ENCODE measurements at regions not wholly inside any gene's neighbourhood (a gene's known extent, or its start where the extent isn't known, plus 50 kb on each side); places are given as distances from the start of the nearest gene placed in this dataset.

DNA sequence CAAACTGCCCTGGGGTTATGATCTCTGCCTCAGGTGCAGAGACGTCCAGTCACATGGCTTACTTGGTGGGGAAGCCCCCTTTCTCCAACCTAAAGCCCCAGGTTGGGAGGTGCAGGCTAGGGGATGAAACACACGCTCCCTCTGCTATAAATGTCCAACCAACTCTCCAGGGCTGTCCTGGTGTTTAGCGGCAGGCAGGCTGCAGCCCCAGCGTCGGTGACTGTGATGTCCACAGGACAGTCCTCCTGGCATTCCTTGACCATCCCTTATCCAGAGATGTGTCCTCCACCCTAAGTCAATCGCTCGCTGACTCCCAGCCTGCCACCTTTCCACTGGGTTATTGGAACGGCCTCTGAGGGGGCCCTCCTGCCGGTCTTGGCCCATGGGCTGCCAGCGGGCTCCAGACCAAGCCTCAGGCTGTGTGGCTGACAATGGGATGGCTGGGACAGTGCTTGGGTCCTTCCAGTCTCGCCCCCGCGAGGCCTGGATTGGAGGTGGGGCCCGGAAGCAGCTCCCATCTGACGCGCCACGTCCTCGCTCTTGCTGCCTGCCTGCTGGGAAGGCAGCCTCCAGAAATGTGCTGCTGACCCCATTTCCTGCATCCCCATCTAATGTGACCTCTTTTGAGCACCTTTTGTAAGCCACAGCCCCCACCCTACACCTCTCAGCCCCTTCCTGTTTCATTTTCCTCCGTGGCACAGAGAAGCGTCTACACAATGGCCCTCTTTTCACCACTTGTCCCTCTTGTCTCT, 60.8 kb upstream of the ADRA2C start:
- no peak for DNase-seq (ENCODE audit: low spot score)

DNA sequence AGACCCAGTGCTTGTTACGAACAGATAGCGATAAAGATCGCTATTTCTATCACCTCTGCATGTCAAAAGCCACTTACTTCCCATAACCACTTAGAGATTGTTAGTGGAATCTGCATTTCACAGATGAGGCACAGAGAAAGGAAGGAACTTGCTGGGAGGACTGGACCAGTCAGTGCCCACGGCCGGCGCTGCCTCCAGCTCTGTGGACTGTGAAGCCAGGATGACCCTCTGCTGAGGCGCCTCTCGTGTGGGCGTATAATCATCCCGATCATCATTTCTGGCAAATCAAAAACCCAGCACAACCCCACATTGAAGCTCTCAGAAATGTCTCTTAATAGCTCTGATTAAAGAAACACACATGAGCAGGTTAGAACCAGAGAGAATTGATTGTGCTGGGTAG, 61.5 kb upstream of the ADRA2C start:
- no peak for DNase-seq (ENCODE audit: low spot score)

DNA sequence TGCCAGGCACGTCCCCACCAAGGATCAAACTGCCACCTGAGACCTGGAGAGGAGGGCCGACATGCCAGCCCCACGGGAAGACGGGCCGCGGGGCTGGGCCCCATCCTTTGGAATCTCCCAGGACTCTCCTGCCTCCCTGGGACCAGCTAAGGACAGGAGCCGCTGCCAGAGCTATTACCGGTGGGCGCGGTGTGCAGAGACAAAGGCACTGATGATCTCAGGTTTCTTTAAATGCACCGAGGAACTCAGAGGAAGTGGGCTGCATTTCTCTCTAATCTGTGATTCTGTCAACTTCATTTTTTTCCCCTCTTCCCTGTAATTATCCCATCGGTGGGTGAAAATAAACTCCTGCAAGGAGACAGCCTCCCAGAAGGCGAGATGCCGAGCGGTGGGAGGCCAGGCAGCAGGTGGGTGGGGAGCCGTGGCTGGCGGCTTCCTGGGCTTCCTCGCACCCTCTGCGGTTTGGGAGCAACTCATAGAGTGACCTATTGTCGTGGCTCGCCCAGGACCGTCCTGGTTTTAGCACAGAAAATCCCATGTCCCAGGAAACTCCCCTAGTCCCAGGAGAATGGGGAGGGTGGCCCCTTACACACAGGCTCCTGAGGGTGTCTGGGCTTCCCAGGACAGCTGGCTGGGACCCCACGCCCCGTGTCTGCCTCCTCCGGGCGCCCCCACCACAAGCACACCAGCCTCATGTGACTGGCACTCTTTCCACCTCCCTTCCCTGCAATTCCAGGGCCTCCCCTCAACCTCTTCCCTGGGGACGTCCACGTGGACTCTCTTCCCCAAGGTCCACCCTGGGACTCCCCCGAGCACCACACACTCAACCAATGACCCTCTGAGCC, 62.3 kb upstream of the ADRA2C start:
- DNase-seq (ENCODE audit: low spot score), result no peak

DNA sequence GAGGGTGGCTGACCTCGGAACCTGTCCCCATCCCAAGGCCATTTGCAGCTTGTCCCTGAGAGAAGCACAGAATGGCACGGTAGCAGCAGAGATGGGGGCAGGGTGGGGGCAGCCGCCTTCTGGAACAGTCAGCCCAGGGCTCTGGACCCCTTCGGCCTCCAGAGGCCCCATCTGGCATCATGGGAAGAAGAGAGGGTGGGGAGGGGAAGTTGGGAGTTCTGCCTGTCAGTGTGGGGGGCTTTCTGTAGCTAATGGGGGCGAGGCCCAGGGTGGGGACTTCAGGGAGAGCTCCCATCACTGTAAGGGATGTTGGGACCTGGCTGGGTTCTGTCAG, 62.9 kb upstream of the ADRA2C start:
- no peak for DNase-seq (ENCODE audit: low spot score)

DNA sequence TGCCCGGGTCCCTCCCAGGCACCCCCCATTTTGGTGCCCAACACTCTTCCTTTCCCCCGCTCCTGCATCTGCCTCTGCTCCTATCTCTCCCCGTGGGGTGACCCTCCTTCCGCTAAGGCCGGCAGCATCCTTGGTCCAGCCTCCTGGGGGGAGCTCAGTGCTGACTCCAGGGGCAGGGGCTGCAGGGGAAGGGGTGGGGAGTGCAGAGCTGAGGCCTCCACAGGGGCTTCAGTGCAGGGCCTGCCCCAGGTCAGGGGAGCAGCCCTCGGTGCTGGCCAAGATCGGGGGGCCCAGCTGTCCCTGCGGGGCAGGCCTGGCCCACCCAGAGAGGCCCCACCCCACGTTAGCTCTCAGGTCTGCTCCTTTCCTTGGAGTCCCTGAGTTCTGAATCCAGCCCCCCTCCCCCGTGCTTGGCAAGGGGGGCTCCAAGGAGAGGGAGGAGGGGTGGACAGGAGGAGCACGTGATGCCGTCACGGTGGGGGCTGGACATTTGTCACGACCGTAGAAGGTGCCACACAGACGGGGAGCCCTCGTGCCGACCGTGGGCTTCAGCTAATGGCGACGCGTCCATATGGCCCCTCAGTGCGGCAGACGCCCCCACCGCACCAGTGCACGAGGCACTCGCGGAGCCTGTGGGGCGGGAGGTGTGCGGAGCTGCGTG, 63.5 kb upstream of the ADRA2C start:
- DNase-seq (ENCODE audit: low spot score), result no peak

DNA sequence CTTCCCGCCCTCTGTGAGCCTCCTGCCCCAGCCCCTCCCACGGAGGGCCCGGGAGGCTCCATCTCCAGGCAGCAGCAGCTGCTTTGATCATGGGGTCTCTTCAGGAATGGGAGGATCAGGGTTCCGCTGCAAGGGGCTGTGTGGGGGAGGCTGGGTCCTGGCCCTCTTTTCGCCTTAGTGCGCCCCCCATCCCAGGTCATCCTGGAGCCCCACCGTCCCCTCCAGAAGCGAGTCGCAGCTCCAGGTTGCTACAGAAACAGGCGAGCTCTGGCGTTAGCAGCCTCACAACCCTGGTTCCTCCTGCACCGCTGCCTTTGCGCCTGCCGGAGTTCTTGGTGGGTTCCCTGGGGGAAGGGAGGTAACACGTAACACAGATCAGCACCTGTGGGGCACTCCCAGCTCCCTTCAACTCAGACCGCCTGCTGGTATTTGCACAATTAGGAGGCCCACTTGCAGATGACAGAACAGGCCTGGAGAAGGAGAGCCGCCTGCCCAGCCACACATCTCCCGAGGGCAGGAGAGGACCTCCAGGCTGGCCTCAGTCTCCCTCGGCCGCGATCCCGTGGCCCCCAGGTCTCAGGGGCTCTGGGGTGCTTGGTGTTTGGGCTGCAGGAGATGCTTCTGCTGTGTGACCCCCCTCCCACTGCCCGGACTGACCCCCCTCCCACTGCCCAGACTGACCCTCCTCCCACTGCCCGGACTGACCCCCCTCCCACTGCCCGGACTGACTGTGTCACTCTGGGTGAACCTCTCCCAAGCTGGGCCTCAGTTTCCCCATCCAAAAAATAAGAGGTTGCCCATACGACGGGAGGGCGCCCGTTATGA, 64.2 kb upstream of the ADRA2C start:
- DNase-seq (ENCODE audit: low spot score), result no peak

DNA sequence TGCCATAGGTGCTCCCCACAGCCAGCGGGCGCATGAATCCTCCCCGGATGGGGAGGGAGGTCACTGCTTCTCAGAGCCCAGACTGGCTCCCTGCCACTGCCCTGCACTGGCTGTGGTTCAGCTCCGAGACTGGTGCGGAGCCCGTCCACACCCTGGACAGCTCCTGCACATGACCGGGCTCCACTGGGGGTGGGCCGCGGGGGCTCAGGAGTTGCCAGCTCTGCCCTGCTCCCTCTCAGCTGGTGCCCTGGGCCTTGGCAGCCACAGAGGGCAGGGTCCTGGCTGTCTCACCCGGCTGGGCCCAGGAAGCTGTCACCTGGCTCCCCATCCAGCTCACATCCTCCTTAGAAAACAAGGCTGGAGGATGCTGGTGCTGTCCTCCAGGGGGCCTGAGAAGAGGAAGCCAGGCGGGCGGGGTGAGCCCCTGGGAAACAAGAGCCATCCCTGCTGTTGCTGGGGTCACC, 64.9 kb upstream of the ADRA2C start:
- no peak for DNase-seq (ENCODE audit: low spot score)

DNA sequence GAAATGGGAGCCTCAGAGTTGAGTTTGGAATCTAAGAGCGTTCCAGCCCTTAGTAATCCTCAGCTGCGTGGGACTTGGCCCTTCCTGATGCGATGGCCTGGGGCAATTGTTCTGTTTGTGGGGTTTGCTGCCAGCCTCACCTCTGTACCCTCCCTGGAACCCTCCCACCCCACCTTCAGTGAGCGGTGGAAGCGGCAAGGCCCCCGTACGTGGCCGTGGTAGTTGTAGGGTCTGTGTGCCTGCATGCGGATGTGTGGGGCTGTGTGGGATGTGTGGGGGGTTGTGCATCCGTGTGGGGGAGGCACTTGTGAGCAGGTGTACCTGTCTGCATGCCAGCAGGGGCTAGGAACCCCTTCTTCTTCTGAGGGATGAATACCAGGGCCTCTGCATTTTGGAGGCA, 65.4 kb upstream of the ADRA2C start:
- no peak for DNase-seq (ENCODE audit: low spot score)

DNA sequence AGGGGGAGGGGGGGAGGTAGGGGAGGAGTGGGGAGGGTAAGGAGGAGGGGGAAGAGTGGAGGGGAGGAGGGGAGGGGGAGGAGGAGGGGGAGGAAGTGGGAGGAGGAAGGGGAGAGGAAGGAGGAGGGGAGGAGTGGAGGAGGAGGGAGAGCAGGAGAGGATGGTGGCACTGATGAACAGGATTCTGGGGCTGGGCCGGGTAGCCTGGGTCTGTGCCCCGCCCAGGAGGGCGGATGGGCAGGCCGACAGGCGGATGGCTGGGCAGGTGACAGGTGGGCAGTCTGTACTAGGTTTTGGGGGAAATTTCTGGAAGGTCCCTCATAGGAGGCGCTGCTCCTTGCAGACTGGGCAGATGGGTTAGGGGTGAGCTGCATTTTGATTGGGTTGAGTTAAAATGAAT, 66.0 kb upstream of the ADRA2C start:
- DNase-seq (ENCODE audit: low spot score), result no peak

DNA sequence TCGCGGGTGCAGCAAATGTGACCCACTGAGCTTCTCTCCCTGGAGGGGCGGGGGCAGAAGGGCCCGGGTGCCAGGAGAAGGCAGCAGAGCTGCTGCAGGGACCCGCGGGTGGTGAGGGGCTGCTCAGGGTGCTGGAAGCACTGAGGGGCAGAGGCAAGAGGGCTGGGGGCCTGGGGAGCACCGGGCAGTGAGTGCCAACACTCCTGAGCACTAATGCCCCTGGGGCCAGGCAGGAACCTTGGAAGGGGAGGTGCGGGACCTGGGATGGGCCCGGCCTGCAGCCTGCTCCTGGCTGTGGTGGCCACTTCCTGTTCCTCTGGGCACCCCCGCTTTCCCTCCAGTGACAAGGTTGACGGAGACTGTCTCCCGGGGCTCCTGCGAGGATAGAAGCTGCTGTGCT, 66.5 kb upstream of the ADRA2C start:
- DNase-seq (ENCODE audit: low spot score), result no peak

DNA sequence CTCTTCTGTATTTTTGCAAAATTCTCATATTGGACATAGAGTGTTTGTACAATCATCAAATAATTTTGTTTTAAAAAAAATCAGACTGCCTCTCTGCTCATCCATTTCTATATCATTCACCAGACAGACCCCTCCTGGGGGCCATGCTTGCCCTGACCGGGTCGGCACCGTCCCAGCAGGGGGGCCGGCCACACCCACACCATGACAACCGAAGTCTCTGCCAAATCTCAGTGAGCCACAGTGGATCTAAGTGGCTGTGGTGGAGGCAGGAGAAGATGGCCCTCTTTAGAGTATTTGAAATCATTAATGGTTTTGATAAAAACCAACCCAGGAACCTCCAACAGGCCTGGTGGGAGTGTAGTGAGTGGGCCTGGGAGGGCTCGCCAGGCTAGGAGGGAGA, 66.9 kb upstream of the ADRA2C start:
- DNase-seq (ENCODE audit: low spot score), result no peak

DNA sequence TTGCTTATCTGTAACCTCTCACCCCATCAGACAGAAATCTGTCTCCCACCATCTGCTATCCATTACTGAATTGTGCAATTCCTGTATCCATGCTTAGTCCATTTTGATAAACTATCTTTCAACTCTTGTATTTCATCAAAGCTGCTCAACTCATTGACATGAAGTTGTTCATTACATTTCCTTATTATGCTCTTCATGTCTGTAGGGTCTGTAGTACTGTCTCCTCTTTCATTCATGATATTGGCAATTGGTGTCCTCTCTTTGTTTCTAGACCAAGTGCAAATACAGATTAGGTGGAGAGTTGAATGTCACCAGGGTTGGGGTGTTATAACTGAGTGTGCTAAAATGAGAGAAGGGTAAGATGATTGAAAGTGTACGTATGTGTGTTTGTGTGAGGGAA, 69.2 kb upstream of the ADRA2C start:
- no peak for DNase-seq (ENCODE audit: low spot score)

DNA sequence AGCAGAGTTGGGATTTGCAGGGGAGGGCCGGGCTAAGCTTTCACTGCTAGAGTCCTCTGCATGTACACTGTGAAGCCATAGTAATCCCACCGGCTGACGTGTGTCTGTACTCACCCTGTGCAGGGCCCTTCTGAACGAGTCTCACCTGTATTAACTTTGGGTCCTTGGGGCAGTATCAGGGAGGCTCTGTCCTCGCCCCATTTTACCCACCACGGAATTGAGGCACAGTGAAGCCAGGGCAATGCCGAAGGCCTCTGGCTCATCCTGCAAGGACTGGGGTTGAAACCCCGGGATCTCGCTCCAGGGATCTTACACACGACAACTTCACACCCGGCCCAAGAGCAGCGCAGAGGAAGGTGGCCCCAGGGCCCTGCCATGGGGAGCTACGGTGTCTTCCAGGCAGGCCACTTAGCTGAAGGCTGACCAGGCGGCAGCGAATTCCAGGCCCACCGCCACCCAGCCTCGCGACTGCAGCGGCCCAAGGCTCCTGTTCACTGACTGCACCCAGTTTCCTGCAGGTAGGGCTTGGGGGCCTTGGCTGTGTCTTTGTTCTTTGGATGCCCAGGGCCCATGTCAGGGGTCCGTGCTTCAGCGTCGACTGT, 75.5 kb upstream of the ADRA2C start:
- no peak for DNase-seq (ENCODE audit: low spot score)

DNA sequence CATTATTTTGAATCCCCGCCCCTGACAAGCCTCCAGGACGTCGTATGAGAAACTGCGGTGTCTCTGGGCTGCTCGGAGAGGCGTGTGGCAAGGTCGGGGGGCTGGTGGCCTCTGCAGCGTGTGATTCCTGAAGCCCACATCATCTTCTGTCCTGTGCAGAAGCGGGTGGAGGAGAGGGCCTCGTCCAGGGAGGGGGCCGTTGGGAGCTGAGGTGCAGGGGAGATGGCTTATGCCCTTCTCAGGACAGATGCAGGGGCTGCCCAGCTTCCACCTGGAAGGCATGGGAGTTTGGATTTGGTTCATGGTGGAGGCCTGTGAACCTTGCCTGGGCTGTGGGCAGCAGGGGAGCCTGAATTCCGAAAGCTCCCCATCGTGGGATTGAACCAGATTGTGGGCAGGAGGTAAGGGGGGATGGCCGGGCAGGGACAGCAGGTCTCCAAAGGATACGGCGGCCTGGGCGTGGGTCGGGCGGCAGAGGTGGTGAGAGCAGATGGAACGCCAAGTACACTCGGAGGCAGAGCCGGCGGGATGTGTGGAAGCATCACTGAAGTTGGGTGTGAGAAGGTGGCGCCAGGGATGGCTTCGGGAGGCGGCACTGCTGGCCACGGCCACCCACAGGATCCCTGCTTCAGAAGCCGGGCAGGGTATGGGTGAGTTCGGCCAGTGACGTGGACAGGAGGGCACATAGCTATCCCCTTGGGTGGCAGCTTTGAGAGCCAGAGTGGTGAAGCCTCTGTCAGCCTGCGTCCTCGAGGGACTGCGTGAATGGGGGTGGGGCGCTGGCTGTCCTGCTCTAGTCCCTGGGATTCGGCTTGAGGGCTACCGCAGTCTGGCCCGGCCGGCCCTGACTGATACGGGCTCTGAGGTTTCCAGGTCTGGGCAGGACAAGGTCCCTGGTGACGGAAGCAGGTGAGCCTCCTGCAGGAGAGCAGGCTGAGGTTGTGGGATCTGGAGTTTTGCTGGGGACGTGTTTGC, 76.3 kb upstream of the ADRA2C start:
- no peak for DNase-seq (ENCODE audit: low spot score)

DNA sequence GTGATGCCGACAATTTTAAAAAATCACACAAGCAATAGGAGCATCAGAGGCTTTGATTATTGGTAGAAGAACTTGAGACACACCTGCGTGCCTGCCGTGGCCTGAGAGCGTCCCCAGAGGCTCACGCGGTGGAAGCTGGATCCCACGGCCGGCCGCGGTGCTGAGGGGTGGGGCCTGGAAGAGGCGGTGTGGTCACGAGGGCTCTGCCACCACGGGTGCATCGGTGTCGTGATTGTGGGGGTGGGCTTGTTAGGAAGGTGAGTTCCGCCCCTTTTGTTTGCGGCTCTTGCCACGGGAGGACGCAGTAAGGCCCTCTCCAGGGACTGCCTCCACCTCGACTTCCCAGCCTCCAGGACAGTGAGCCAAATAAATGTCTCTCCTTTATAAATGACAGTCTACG, 77.2 kb upstream of the ADRA2C start:
- DNase-seq (ENCODE audit: low spot score), result no peak

DNA sequence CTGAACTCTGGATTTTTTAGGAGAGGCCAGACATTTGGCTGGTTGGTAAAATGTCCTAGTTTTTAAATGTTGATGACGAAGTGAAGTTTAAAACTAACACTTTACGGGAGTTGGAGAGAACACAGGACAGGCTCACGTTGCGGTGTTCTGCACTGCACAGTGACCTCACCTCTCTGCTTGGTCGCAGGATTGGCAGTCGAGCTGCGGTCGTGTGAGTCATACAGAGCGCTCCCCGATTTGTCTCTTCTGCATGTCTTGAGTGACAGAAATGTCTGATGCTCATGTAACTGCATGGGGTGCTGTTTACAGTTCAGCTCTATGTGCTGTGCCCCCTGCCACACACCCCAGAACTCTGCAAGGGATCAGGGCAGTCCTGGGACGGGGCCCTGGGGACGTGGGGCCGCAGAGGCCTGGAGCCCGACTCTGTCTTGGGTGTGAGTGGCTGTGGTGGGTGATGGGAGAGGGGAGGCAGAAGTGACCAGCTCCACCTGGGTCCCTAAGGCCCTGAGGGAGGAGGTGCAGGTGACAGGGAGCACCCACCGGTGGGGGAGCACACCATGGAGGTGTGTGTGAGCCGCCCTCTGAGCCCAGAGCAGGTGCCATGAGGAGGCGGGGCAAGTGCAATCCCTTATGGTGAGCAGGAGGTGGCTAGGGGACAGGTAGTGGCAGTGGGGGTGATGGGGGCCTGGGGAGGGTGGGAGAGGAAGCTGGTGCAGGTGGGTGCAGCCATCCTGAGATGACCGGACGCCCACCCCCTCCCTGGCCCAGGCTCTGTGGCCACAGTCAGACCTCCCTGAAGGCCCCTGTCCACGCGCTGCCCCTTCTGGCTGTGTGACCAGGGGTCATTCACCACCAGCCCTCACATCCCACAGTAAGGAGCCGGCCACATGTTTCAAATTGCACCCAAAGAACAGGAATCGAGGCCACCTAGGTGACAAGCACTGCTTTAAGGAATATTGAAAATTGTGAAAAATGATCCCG, 77.9 kb upstream of the ADRA2C start:
- DNase-seq (ENCODE audit: low spot score), result no peak

DNA sequence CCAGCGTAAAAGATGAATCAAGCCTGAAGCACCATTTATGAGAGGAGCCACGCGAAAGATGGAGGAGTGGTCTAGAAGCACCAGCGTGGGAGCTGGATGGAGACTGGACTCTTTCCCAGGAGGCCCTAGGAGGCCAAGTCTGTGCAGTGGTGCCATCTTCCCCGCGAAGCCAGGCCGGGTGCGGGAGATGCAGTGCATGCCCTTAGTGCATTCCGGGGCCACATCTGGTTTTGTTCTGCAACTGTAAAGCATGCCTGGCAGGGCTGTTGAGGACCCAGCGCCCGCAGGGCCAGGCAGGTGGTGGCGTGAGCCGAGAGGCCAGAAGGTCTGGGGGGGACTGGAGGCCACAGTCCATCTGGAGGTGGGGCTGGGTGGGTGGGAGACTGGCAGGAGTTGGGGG, 78.6 kb upstream of the ADRA2C start:
- DNase-seq (ENCODE audit: low spot score), result no peak

DNA sequence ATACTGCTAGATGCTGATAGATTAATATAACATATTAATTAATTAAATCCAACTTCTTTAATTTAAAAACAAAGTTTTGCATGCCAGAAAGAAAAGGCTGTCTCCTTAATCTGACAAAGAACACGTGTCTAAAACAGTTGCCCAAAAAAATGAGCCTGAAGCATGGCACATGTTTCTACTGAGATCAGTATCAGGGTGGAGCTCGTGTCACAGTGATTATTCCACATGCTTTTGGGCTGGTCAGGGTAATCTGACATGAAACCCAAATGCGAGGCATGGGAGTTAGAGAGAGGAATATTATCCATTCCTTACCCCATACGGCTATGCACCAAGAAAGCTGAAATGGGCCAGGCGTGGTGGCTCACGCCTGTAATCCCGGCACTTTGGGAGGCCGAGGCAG, 79.4 kb upstream of the ADRA2C start:
- DNase-seq (ENCODE audit: low spot score), result no peak

DNA sequence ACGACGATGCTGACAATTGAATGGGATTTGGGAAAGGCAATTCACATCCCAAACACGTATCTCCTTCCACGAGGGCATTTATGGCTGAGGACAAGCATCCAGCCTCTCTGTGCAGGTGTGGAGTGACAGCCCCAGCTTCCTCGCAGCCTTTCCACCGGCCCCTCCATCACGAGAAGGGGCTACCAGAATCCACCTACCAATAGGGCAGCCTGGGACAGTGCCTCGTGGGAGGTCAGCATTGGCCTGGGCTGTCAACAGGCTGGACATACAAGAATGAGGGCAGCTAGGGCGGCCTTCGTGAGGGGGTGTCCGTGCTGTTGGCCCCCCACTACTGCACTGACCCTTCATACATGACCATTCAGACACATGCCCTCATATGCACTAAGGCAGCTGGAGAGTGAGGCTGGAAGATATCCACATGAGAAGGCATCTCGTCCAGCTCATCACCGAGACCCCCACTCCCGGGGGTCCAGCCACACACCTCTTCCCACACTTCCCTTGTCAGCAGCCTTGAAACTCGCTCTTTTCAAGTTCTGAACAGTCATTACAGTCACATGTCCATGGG, 81.0 kb upstream of the ADRA2C start:
- DNase-seq (ENCODE audit: low spot score), result no peak
